Testis (tissue), 2 donors: ENCODE measurements at regions not wholly inside any gene's neighbourhood (a gene's known extent, or its start where the extent isn't known, plus 50 kb on each side); places are given as distances from the start of the nearest gene placed in this dataset.

Experiments used
- POLR2A ChIP-seq: fragments of 450-650 bp; IDR thresholded peaks from one replicate; pipeline ENCODE4 v1.6.1; 2017; ENCODE audit warnings: antibody characterized with exemption, mild to moderate bottlenecking, moderate library complexity
- TF ChIP-seq, protein P1 (sequence below), 3 experiments: fragments of 450-650 bp in 2 of 3; fragments of 200-600 bp in 1 of 3; sonication (generic) in 1 of 3; IDR thresholded peaks; one replicate each; pipeline ENCODE4 v1.5.1; 2016 to 2019; ENCODE audit warnings: antibody characterized with exemption in 3 of 3, mild to moderate bottlenecking in 2 of 3, moderate library complexity in 1 of 3

- TF ChIP-seq, protein P1, sequence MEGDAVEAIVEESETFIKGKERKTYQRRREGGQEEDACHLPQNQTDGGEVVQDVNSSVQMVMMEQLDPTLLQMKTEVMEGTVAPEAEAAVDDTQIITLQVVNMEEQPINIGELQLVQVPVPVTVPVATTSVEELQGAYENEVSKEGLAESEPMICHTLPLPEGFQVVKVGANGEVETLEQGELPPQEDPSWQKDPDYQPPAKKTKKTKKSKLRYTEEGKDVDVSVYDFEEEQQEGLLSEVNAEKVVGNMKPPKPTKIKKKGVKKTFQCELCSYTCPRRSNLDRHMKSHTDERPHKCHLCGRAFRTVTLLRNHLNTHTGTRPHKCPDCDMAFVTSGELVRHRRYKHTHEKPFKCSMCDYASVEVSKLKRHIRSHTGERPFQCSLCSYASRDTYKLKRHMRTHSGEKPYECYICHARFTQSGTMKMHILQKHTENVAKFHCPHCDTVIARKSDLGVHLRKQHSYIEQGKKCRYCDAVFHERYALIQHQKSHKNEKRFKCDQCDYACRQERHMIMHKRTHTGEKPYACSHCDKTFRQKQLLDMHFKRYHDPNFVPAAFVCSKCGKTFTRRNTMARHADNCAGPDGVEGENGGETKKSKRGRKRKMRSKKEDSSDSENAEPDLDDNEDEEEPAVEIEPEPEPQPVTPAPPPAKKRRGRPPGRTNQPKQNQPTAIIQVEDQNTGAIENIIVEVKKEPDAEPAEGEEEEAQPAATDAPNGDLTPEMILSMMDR (IDR thresholded peaks at IDR 0.05): no peak
- no peak for TF ChIP-seq POLR2A
Measured at GRCh38 chr7:96927131-96927530, 78.2 kb upstream of the DLX6 start.
